SHP77 (cell line): ENCODE measurements at regions not wholly inside any gene's neighbourhood (a gene's known extent, or its start where the extent isn't known, plus 50 kb on each side); places are given as distances from the start of the nearest gene placed in this dataset.
"Not testable (repeated sequence)": the region's sequence is repeated elsewhere in the genome, so short reads cannot be mapped to it uniquely, and the experiment has no call there.

ENCODE experiments used
- DNase-seq, 2 experiments: peaks; one replicate each; lab custom pipeline; 2025; lab: John Stamatoyannopoulos, UW

- no peak for DNase-seq
Observed at GRCh38 chr3:67064105-67064504, 66.0 kb downstream of the KBTBD8 start.

GRCh38 chr3:67067251-67067650, 69.1 kb downstream of the KBTBD8 start:
- DNase-seq, result no peak

GRCh38 chr3:67072640-67073039, 74.5 kb downstream of the KBTBD8 start:
- not testable (repeated sequence) for DNase-seq

DNA sequence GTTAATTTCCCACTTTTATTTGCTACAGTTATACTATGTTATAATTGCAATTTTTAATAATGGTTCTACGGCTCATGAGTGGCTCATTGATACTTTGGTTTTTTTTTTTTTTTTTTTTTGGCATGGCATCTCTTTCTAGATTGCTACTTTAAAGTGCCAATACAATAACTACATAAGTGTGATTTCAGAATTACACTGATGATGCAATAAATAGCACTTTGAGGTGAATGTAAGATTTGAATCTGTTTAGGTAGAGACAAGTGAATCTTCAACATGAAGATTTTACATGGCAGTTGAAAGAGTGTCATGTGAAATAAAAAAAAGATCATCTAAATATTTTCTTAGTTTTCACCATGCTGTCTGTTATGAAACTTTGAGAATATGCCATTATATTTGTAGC, 75.7 kb downstream of the KBTBD8 start:
- no peak for DNase-seq

DNA sequence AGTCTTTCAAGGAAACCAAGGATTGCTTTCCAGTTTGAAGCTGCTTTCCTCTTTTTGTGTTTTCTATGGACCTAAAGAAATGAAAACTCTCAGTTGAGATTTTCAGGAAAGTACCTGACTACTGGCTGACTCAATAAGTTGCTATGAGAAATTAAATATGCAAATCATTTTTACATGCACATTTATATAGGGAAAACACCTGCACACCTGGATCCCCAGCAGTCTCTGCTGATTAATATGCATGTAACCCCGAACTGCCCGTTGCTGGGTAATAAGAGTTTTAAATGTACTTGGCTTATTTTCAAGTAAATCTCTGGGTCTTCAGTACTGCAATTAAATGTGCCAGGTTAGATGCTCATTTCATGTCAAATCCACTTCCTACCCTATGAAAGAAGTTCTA, 77.2 kb downstream of the KBTBD8 start:
- DNase-seq, result no peak

- no peak for DNase-seq
Observed at GRCh38 chr3:67076607-67077006, 78.5 kb downstream of the KBTBD8 start.

GRCh38 chr3:67077656-67078055, 79.5 kb downstream of the KBTBD8 start:
- DNase-seq, result no peak

GRCh38 chr3:67082533-67083024, 84.5 kb downstream of the KBTBD8 start:
- no peak for DNase-seq

- DNase-seq, result no peak
Observed at GRCh38 chr3:67083277-67083676, 85.2 kb downstream of the KBTBD8 start.

- DNase-seq, result no peak
Observed at GRCh38 chr3:67087788-67088187, 89.7 kb downstream of the KBTBD8 start.

DNA sequence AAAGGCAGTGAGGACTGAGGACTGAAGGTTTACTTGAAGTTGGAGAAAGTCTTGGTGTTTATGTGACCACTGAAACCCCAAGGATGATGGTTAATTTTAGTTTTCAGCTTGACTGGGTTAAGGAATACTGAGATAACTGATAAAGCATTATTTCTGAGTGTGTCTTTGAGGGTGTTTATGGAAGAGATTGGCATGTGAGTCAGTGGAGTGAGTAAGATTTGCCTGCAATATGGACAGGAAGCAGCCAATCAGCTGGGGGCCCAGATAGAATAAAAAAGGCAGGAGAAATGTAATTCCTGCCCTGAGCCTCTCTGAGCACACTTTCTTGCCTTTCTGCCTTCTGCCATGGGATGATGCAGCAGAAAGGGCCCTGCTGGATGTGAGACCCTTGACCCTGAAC, 92.4 kb downstream of the KBTBD8 start:
- no peak for DNase-seq

GRCh38 chr3:67093305-67093704, 95.2 kb downstream of the KBTBD8 start:
- no peak for DNase-seq

DNA sequence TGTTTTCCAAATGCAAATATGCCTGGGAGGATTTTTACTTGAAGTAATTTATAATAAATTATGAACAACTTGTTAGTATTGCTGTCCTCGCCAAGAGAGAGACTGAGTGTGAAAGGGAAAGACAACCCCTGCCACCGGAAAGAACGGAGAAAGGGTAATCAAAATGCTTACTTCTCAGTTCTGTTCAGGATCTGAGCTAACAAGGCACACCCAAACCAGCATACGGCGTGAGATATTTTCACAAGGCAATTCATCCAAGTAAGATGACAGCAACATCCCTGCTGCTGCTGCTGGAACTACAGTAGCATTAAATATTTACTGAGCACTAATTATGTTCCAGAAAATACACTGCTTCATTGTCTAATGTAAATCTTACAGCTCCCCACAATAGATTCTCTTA, 96.1 kb downstream of the KBTBD8 start:
- no peak for DNase-seq

- DNase-seq, result no peak
Observed at GRCh38 chr3:67094774-67095173, 96.7 kb downstream of the KBTBD8 start.

DNA sequence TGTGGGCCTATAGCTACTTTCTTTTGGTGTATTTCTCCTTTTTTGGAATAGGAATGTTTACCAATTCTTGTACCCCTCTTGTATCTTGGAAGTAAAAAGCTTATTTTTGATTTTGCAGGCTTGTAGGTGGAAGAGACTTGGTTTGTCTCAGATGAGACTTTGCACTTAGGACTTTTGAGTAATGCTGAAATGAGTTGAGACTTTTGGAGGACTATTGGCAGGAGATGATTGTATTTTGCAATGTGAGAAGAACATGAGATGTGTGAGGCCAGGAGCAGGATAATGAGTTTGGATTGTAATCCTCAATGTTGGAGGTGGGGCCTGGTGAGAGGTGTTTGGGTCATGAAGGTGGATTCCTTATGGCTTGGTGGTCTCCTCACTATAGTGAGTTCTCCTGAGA, 106.3 kb downstream of the KBTBD8 start:
- DNase-seq, result no peak

- DNase-seq, result no peak
Observed at GRCh38 chr3:67106874-67107273, 108.8 kb downstream of the KBTBD8 start.

DNA sequence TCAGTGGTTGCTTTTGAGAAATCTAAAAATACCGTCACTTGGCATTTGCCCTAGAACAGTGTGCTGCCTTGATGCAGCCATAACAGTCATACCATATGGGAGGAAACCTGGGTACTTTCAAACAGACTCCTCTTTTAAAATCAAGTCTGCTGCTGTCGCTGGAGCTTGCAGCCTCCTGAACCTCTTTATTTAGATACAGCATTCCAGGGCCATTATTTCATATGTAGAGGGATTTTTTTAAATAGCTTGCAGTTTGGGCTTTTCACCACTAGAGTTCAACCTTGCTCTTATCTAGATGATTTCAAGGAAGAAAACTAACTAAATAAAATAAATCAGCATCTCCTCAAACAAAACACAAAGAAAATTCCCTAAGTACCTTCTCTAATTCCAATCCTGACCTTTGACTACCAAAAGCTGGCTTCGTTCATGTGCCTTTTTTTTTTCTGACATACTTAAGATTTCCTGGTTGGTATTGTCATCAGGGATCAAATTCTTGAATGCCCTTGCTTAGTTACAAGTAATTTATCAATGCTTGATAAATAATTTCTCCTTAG, 111.6 kb downstream of the KBTBD8 start:
- peak in 1 of 2 experiments; percentile 32 for DNase-seq

DNA sequence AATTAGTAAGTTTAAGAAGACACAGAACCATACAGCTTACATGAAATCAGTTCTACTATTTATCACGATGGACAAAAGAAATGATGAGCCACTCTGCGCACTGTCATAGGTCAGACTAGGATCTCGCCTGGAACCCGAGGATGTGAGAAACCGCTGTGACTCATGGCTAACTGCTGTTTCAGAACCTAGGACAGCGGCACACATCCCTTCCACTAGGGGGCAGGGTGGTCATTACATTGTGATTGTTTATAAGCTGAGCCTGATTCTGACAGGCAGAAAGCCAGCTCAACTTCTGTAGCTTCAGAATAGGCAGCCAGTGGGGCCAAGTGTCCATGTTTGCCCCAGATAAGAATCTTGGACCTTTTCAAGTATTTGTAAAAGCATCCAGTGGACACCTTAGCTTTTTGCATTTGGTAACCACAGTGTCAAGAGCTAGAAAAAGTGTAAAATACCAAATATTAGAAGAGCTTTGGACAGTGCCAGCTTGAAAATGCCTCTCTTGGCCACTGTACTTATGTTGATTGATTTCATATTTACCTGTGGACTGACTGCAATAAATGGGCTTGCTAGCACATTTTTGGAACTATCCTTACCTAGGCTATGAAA, 115.8 kb downstream of the KBTBD8 start:
- DNase-seq, result peak; percentile 76 to 77

GRCh38 chr3:67118122-67118521, 120.0 kb downstream of the KBTBD8 start:
- DNase-seq, result no peak

DNA sequence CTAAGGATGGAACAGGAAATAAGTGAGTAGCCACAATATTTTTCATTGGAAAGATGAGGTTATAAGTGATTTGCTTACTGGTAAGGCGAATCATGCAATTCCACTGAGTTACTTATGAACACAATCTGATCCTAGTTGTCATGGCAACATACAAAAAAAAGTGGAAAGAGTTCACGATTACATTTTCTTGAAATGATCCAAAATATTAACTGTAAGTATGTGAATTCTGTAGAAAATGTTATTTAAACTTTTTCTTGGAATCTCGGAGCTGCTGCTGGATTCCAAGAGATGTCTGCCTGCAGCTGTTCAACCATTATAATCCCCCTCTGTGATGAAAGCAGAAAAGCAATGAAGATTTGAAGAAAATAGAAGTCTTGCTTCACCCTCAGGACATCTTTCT, 120.5 kb downstream of the KBTBD8 start:
- DNase-seq, result no peak

GRCh38 chr3:67123914-67124313, 125.8 kb downstream of the KBTBD8 start:
- DNase-seq, result no peak

GRCh38 chr3:67127254-67127653, 129.1 kb downstream of the KBTBD8 start:
- no peak for DNase-seq

DNA sequence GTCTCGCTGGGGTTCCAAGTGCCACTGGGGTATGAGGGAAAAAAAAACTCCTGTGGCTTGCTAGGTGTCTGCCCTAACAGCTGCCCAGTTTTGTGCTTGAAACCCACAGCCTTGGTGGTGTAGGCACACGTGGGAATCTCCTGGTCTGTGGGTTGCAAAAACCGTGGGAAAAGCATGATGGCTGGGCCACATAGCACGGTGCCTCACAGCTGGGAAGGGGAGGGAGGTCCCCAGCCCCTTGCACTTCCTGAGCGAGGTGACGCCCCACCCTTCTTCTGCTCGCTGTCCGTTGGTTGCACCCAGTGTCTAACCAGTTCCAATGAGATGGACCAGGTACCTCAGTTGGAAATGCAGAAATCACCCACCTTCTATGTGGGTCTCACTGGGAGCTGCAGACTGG, 144.3 kb downstream of the KBTBD8 start:
- DNase-seq, result no peak

DNA sequence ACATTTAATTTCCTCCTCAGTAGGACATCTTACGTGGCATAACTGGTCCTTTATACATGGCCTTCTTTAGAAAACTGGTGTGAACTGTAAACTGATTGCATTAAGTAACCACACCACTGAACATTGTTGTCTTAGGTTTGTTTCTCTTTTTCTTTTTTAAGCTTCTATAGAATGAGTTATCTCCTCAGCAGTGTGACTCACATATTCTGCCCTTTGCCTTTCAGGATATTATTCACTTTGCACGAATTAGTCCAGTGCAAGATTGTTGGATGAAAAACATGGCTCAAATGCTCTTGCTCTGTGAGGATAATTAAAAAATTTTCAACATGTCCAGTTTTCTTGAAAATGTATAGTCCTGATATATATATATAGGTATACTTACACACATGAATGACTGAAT, 147.6 kb downstream of the KBTBD8 start:
- DNase-seq, result no peak
